Mesothelial cell of epicardium (in vitro differentiated cells): ENCODE measurements at regions not wholly inside any gene's neighbourhood (a gene's known extent, or its start where the extent isn't known, plus 50 kb on each side); places are given as distances from the start of the nearest gene placed in this dataset.
A peak's percentile ranks its signal among the peaks of the same experiment; 100 is the strongest.

Experiments
- DNase-seq, 2 experiments: peaks; one replicate each; pipeline ENCODE4 v3.0.0; 2021; ENCODE audit warnings: low spot score in 2 of 2; ENCODE audit not compliant: unreplicated experiment in 2 of 2
- H3K27ac Mint-ChIP-seq: 2 replicates; pipeline ENCODE4 v1.8.0; 2021; ENCODE audit warnings: mixed read lengths
- H3K27me3 Mint-ChIP-seq: 2 replicates; pipeline ENCODE4 v1.8.0; 2021; ENCODE audit warnings: low read depth, mixed read lengths
- H3K36me3 Mint-ChIP-seq: 2 replicates; pipeline ENCODE4 v1.8.0; 2021; ENCODE audit warnings: mixed read lengths
- H3K4me1 Mint-ChIP-seq: 2 replicates; pipeline ENCODE4 v1.8.0; 2021; ENCODE audit warnings: mixed read lengths
- H3K4me3 Mint-ChIP-seq: 2 replicates; pipeline ENCODE4 v1.8.0; 2021; ENCODE audit warnings: mild to moderate bottlenecking, moderate library complexity, mixed read lengths
- H3K9me3 Mint-ChIP-seq: 2 replicates; pipeline ENCODE4 v1.8.0; 2021; ENCODE audit warnings: mixed read lengths
- CTCF ChIP-seq: fragments of 200-600 bp; sonication (generic); IDR thresholded peaks from one replicate; pipeline ENCODE4 v1.5.0; 2021; ENCODE audit warnings: antibody characterized with exemption; ENCODE audit not compliant: unreplicated experiment

DNA sequence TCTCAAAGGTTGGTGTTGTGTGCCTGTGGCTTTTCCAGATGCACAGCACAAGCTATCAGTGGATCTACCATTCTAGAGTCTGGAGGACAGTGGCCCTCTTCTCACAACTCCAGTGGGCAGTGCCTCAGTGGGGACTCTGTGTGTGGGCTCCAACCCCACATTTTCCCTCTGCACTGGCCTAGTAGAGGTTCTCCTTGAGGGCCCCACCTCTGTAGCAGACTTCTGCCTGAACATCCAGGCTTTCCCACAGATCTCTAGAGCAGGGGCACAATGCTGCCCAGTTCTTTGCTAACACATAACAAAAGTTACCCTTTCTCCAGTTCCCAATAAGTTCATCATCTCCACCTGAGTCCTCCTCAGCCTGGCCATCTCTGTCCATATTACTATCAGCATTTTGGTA, 102.1 kb upstream of the ANKRD55 start:
- no peak overlapping the region for H3K27ac Mint-ChIP-seq
- H3K27me3 Mint-ChIP-seq, result no peaks in the 10 kb centered on the region
- no peak for TF ChIP-seq CTCF
- H3K4me3 Mint-ChIP-seq, result no peak overlapping the region
- peaks cover 9% of the 10 kb centered on the region for H3K4me1 Mint-ChIP-seq
- DNase-seq, result no peak
- peaks cover 18% of the 10 kb centered on the region for H3K36me3 Mint-ChIP-seq
- peaks cover 59% of the 10 kb centered on the region for H3K9me3 Mint-ChIP-seq

- Mint-ChIP-seq H3K4me1 (peaks cover 44% of the 10 kb centered on the region), H3K36me3 (peaks cover 14% of the 10 kb centered on the region), H3K9me3 (peaks cover 25% of the 10 kb centered on the region), H3K4me3 (no peak overlapping the region), H3K27me3 (no peaks in the 10 kb centered on the region), H3K27ac (peak overlapping the region; percentile 15)
- no peak for DNase-seq
- no peak for TF ChIP-seq CTCF
Observed at GRCh38 chr5:56330806-56331205, 97.7 kb upstream of the ANKRD55 start.

DNA sequence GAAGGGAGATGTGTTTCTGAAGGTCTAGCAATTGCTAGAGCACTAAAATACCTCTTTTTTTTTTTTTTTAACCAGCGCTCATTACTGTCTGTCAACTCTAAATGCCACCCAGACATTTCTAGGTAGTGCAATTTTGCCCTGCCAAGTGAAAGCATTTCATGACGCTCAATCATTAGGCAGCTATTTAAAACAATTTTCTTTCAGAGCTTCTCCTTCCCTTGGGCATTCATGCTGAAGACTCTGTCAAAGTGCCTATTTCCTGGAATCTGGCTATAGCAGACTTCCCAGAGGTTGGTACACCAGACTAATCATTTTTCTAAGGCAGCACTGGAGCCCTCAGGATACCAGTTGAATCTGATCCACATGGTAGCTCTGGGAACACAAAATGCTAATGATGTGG, 97.0 kb upstream of the ANKRD55 start:
- H3K27ac Mint-ChIP-seq, result peak overlapping the region; percentile 44
- peaks cover 8% of the 10 kb centered on the region for H3K36me3 Mint-ChIP-seq
- peaks cover 50% of the 10 kb centered on the region for H3K4me1 Mint-ChIP-seq
- no peak for DNase-seq
- peaks cover 19% of the 10 kb centered on the region for H3K9me3 Mint-ChIP-seq
- TF ChIP-seq CTCF, result no peak
- H3K4me3 Mint-ChIP-seq, result no peak overlapping the region
- H3K27me3 Mint-ChIP-seq, result no peaks in the 10 kb centered on the region

DNA sequence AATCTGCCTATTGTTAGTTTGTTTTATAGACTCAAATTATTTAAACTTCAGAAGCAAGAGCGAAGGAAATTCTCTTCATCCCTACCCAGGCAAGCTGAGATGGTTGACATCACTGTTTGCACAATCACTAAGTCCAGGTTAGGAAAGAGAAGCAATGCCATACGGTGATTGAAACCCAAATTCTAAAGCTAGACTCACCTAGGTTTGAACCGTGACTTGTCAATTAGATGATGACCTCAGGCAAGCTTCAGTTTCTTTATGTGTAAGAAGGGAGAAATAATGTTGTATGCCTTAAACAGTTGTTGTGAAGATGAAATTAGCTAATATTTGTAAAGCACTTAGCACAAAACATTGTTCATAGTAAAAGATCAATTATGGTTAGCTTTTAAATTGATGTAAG, 96.5 kb upstream of the ANKRD55 start:
- Mint-ChIP-seq H3K27ac (peak overlapping the region; percentile 91), H3K36me3 (peaks cover 7% of the 10 kb centered on the region), H3K27me3 (no peaks in the 10 kb centered on the region), H3K4me3 (no peak overlapping the region), H3K9me3 (peaks cover 17% of the 10 kb centered on the region), H3K4me1 (peaks cover 54% of the 10 kb centered on the region)
- no peak for TF ChIP-seq CTCF
- no peak for DNase-seq

GRCh38 chr5:56328753-56329560, 95.8 kb upstream of the ANKRD55 start:
- DNase-seq, result no peak
- TF ChIP-seq CTCF, result no peak
- no peak overlapping the region for H3K4me3 Mint-ChIP-seq
- peak overlapping the region; percentile 91 for H3K27ac Mint-ChIP-seq
- H3K36me3 Mint-ChIP-seq, result peaks cover 6% of the 10 kb centered on the region
- H3K9me3 Mint-ChIP-seq, result peaks cover 14% of the 10 kb centered on the region
- H3K4me1 Mint-ChIP-seq, result peaks cover 54% of the 10 kb centered on the region
- H3K27me3 Mint-ChIP-seq, result no peaks in the 10 kb centered on the region
